HEK293 (cell line): ENCODE measurements at regions not wholly inside any gene's neighbourhood (a gene's known extent, or its start where the extent isn't known, plus 50 kb on each side); places are given as distances from the start of the nearest gene placed in this dataset.

ENCODE experiments used
- CTCF ChIA-PET: fragments of 350-600 bp; formaldehyde crosslinking; extraction: SDS; loops from one replicate; lab custom pipeline; 2021; ENCODE audit warnings: antibody characterized with exemption; lab: Yijun Ruan, JAX
- POLR2A ChIA-PET: fragments of 300-600 bp; formaldehyde crosslinking; extraction: SDS; loops from one replicate; lab custom pipeline; 2020; ENCODE audit warnings: antibody characterized with exemption, inconsistent platforms; lab: Yijun Ruan, JAX
- H3K27ac ChIP-seq: fragments of 200-500 bp; sonication (Bioruptor generic); 2 replicates; pipeline ENCODE4 v1.5.1; 2014; ENCODE audit warnings: low read depth, low read length, control low read depth, inconsistent platforms; ENCODE audit errors: extremely low read depth
- H3K36me3 ChIP-seq, 2 experiments: fragments of 200-500 bp in 1 of 2; sonication (Bioruptor generic) in 1 of 2; 1 replicate in 1 of 2; 2 replicates in 1 of 2; pipeline ENCODE4 v1.5.1; 2014 to 2017; ENCODE audit warnings: inconsistent platforms in 2 of 2, low read length in 2 of 2; ENCODE audit not compliant: control insufficient read depth in 2 of 2, insufficient read depth in 1 of 2
- H3K4me1 ChIP-seq: fragments of 200-500 bp; sonication (Bioruptor generic); 2 replicates; pipeline ENCODE4 v1.5.1; 2014; ENCODE audit warnings: mild to moderate bottlenecking, low read length, inconsistent platforms; ENCODE audit not compliant: control insufficient read depth, insufficient read depth
- H3K4me3 ChIP-seq: 2 replicates; pipeline ENCODE4 v1.5.1; 2011; ENCODE audit warnings: low read depth, mild to moderate bottlenecking, control low read depth, low read length, moderate library complexity
- H3K9me3 ChIP-seq: fragments of 200-500 bp; sonication (Bioruptor generic); 2 replicates; pipeline ENCODE4 v1.5.1; 2014; ENCODE audit warnings: low read depth, low read length, inconsistent platforms; ENCODE audit not compliant: control insufficient read depth, insufficient read depth
- ATF2 ChIP-seq: fragments of 450-650 bp; formaldehyde crosslinking; IDR thresholded peaks from 2 replicates; pipeline ENCODE4 v1.5.1; 2016; ENCODE audit warnings: missing biosample characterization, missing genetic modification characterization, low read depth
- BCL11A ChIP-seq: fragments of 450-650 bp; formaldehyde crosslinking; IDR thresholded peaks from 2 replicates; pipeline ENCODE4 v1.5.1; 2016; ENCODE audit warnings: low read depth, missing biosample characterization, missing genetic modification characterization
- GLIS1 ChIP-seq: fragments of 450-650 bp; formaldehyde crosslinking; IDR thresholded peaks from 2 replicates; pipeline ENCODE4 v1.5.1; 2016; ENCODE audit warnings: missing biosample characterization, missing genetic modification characterization
- HIC1 ChIP-seq: fragments of 450-650 bp; formaldehyde crosslinking; IDR thresholded peaks from 2 replicates; pipeline ENCODE4 v1.5.1; 2016; ENCODE audit warnings: missing biosample characterization, missing genetic modification characterization
- MEIS1 ChIP-seq: sonication (generic); formaldehyde crosslinking; IDR thresholded peaks from 2 replicates; pipeline ENCODE4 v1.8.1; 2022; ENCODE audit warnings: missing genetic modification reagents, mild to moderate bottlenecking, borderline replicate concordance
- MYNN ChIP-seq: fragments of 450-650 bp; formaldehyde crosslinking; IDR thresholded peaks from 2 replicates; pipeline ENCODE4 v1.5.1; 2016; ENCODE audit warnings: missing biosample characterization, missing genetic modification characterization, borderline replicate concordance
- ZBTB8A ChIP-seq: fragments of 450-650 bp; formaldehyde crosslinking; IDR thresholded peaks from 2 replicates; pipeline ENCODE4 v1.5.1; 2016; ENCODE audit warnings: missing biosample characterization, missing genetic modification characterization
- ZNF140 ChIP-seq: fragments of 450-650 bp; formaldehyde crosslinking; IDR thresholded peaks from 2 replicates; pipeline ENCODE4 v1.5.1; 2016; ENCODE audit warnings: missing biosample characterization, missing genetic modification characterization
- ZNF148 ChIP-seq: fragments of 450-650 bp; formaldehyde crosslinking; IDR thresholded peaks from 2 replicates; pipeline ENCODE4 v1.5.0; 2017; ENCODE audit warnings: missing biosample characterization, missing genetic modification characterization, borderline replicate concordance
- ZNF155 ChIP-seq: fragments of 450-650 bp; formaldehyde crosslinking; IDR thresholded peaks from 2 replicates; pipeline ENCODE4 v1.5.1; 2016; ENCODE audit warnings: missing biosample characterization, missing genetic modification characterization
- ZNF16 ChIP-seq: fragments of 450-650 bp; formaldehyde crosslinking; IDR thresholded peaks from 2 replicates; pipeline ENCODE4 v1.5.1; 2016; ENCODE audit warnings: low read depth, missing biosample characterization, missing genetic modification characterization
- ZNF266 ChIP-seq: fragments of 450-650 bp; formaldehyde crosslinking; IDR thresholded peaks from 2 replicates; pipeline ENCODE4 v1.5.1; 2016; ENCODE audit warnings: missing biosample characterization, missing genetic modification characterization, low read depth
- ZNF302 ChIP-seq: fragments of 450-650 bp; formaldehyde crosslinking; IDR thresholded peaks from 2 replicates; pipeline ENCODE4 v1.5.1; 2016; ENCODE audit warnings: missing biosample characterization, missing genetic modification characterization, low read depth
- ZNF350 ChIP-seq: fragments of 450-650 bp; formaldehyde crosslinking; IDR thresholded peaks from 2 replicates; pipeline ENCODE4 v1.5.0; 2017; ENCODE audit warnings: missing biosample characterization, mild to moderate bottlenecking, missing genetic modification characterization
- ZNF354C ChIP-seq: fragments of 450-650 bp; formaldehyde crosslinking; IDR thresholded peaks from 2 replicates; pipeline ENCODE4 v1.5.1; 2016; ENCODE audit warnings: missing biosample characterization, missing genetic modification characterization, low read depth, borderline replicate concordance
- ZNF366 ChIP-seq: fragments of 450-650 bp; formaldehyde crosslinking; conservative IDR thresholded peaks from 2 replicates; pipeline ENCODE4 v1.5.1; 2016; ENCODE audit warnings: missing biosample characterization, missing genetic modification characterization
- ZNF391 ChIP-seq: fragments of 450-650 bp; formaldehyde crosslinking; IDR thresholded peaks from 2 replicates; pipeline ENCODE4 v1.5.1; 2016; ENCODE audit warnings: low read depth, missing biosample characterization, missing genetic modification characterization, borderline replicate concordance
- ZNF404 ChIP-seq: fragments of 450-650 bp; formaldehyde crosslinking; IDR thresholded peaks from 2 replicates; pipeline ENCODE4 v1.5.1; 2017; ENCODE audit warnings: missing biosample characterization, missing genetic modification characterization
- ZNF426 ChIP-seq: fragments of 450-650 bp; formaldehyde crosslinking; IDR thresholded peaks from 2 replicates; pipeline ENCODE4 v1.5.1; 2017; ENCODE audit warnings: missing biosample characterization, missing genetic modification characterization, mild to moderate bottlenecking, inconsistent platforms, moderate library complexity
- ZNF510 ChIP-seq: fragments of 450-650 bp; formaldehyde crosslinking; IDR thresholded peaks from 2 replicates; pipeline ENCODE4 v1.5.1; 2018; ENCODE audit warnings: mild to moderate bottlenecking, missing genetic modification characterization, missing biosample characterization; ENCODE audit not compliant: insufficient replicate concordance
- ZNF514 ChIP-seq: fragments of 450-650 bp; formaldehyde crosslinking; IDR thresholded peaks from 2 replicates; pipeline ENCODE4 v1.5.1; 2016; ENCODE audit warnings: missing biosample characterization, missing genetic modification characterization
- ZNF555 ChIP-seq: fragments of 450-650 bp; formaldehyde crosslinking; conservative IDR thresholded peaks from 2 replicates; pipeline ENCODE4 v1.5.1; 2017; ENCODE audit warnings: missing biosample characterization, mild to moderate bottlenecking, missing genetic modification characterization, inconsistent platforms
- ZNF704 ChIP-seq: fragments of 450-650 bp; formaldehyde crosslinking; IDR thresholded peaks from 2 replicates; pipeline ENCODE4 v1.5.1; 2016; ENCODE audit warnings: missing biosample characterization, missing genetic modification characterization
- ZSCAN18 ChIP-seq: fragments of 450-650 bp; formaldehyde crosslinking; IDR thresholded peaks from 2 replicates; pipeline ENCODE4 v1.5.1; 2016; ENCODE audit warnings: missing biosample characterization, missing genetic modification characterization
- ZXDB ChIP-seq: fragments of 450-650 bp; formaldehyde crosslinking; IDR thresholded peaks from 2 replicates; pipeline ENCODE4 v1.5.1; 2016; ENCODE audit warnings: missing biosample characterization, missing genetic modification characterization

- TF ChIP-seq ZSCAN18 (tag by site-specific recombination): no peak
- no peak for TF ChIP-seq ZNF510 (tag by site-specific recombination)
- no peak for TF ChIP-seq ZNF266 (tag by site-specific recombination)
- no peak for TF ChIP-seq ATF2 (tag by site-specific recombination)
- no peak for TF ChIP-seq BCL11A
Measured at GRCh38 chr1:213840575-213840974, 147.2 kb upstream of the PROX1 start (continued).

GRCh38 chr1:213844632-213845031, 143.1 kb upstream of the PROX1 start:
- ChIA-PET POLR2A (no interaction called here), CTCF (interaction anchor here (1.2 kb wide), 1 partner anchor 278 kb away, joined by 4 read pairs; no protein-coding TSS in a partner anchor)
- Histone ChIP-seq H3K36me3 (no peaks in the 10 kb centered on the region), H3K27ac (no peak overlapping the region), H3K9me3 (no peaks in the 10 kb centered on the region), H3K4me1 (no peaks in the 10 kb centered on the region), H3K4me3 (no peak overlapping the region)
- no peak for TF ChIP-seq ZNF704 (tag by site-specific recombination)
- TF ChIP-seq MEIS1 (CRISPR knock-in tag): no peak
- TF ChIP-seq ZNF404: no peak
- no peak for TF ChIP-seq ZBTB8A
- no peak for TF ChIP-seq ZXDB (tag by site-specific recombination)
- TF ChIP-seq ZNF302 (tag by site-specific recombination): no peak
- TF ChIP-seq ZNF155: no peak
- TF ChIP-seq ZNF391 (tag by site-specific recombination): no peak
- no peak for TF ChIP-seq ZNF366 (tag by site-specific recombination)
- TF ChIP-seq ZNF426 (tag by site-specific recombination): no peak
- TF ChIP-seq ZNF514: no peak
- TF ChIP-seq MYNN (tag by site-specific recombination): no peak
- no peak for TF ChIP-seq ZNF16 (tag by site-specific recombination)
- TF ChIP-seq ZNF354C (tag by site-specific recombination): no peak
- no peak for TF ChIP-seq ZNF555 (tag by site-specific recombination)
- TF ChIP-seq ZNF148 (tag by site-specific recombination): no peak
- TF ChIP-seq ZNF140 (tag by site-specific recombination): no peak
- no peak for TF ChIP-seq ZNF350 (tag by site-specific recombination)
- TF ChIP-seq HIC1: no peak
- no peak for TF ChIP-seq GLIS1 (tag by site-specific recombination)
